Ovary (tissue), 3 donors: ENCODE measurements at regions not wholly inside any gene's neighbourhood (a gene's known extent, or its start where the extent isn't known, plus 50 kb on each side); places are given as distances from the start of the nearest gene placed in this dataset.

Experiments used
- POLR2A ChIP-seq: fragments of 450-650 bp; IDR thresholded peaks from one replicate; pipeline ENCODE4 v1.6.1; 2017; ENCODE audit warnings: antibody characterized with exemption, mild to moderate bottlenecking, moderate library complexity
- TF ChIP-seq, protein P1 (sequence below), 3 donors: fragments of 450-650 bp in 2 of 3; fragments of 200-600 bp in 1 of 3; IDR thresholded peaks; one replicate each; pipeline versions ENCODE4 v1.5.1 to v1.8.0; 2016 to 2022; ENCODE audit warnings: antibody characterized with exemption in 3 of 3, mild to moderate bottlenecking in 1 of 3
- donor health status: DM: no; HTN: no; CAD: no.

GRCh38 chr5:89349246-89349980 lies 466.4 kb upstream of the MEF2C start:
- TF ChIP-seq, protein P1, sequence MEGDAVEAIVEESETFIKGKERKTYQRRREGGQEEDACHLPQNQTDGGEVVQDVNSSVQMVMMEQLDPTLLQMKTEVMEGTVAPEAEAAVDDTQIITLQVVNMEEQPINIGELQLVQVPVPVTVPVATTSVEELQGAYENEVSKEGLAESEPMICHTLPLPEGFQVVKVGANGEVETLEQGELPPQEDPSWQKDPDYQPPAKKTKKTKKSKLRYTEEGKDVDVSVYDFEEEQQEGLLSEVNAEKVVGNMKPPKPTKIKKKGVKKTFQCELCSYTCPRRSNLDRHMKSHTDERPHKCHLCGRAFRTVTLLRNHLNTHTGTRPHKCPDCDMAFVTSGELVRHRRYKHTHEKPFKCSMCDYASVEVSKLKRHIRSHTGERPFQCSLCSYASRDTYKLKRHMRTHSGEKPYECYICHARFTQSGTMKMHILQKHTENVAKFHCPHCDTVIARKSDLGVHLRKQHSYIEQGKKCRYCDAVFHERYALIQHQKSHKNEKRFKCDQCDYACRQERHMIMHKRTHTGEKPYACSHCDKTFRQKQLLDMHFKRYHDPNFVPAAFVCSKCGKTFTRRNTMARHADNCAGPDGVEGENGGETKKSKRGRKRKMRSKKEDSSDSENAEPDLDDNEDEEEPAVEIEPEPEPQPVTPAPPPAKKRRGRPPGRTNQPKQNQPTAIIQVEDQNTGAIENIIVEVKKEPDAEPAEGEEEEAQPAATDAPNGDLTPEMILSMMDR (IDR thresholded peaks at IDR 0.05): no peak
- TF ChIP-seq POLR2A: no peak
